HepG2 (cell line): ENCODE measurements at regions not wholly inside any gene's neighbourhood (a gene's known extent, or its start where the extent isn't known, plus 50 kb on each side); places are given as distances from the start of the nearest gene placed in this dataset.

Experiments used
- ATAC-seq: fragments of 200-7000 bp; cut with Tn5 transposase; 3 replicates; pipeline ENCODE4 v1.9.1; 2020; ENCODE audit warnings: mild to moderate bottlenecking, moderate library complexity
- BruUV-seq: library from RNA; stranded (reverse); fragments of 400-500 nt; replicated peaks from 2 replicates; lab custom pipeline; 2021; lab: Mats Ljungman, UMichigan
- CTCF ChIA-PET: fragments of 300-600 bp; formaldehyde crosslinking; extraction: SDS; loops from one replicate; lab custom pipeline; 2021; ENCODE audit warnings: low total read pairs, inconsistent platforms, low intra/inter-chr PET ratio; lab: Yijun Ruan, JAX
- POLR2A ChIA-PET: fragments of 350-600 bp; sonication (Branson Sonifier 250); formaldehyde crosslinking; loops from one replicate; lab custom pipeline; 2020; ENCODE audit warnings: antibody characterized with exemption, inconsistent platforms; lab: Yijun Ruan, JAX
- DNase-seq: peaks from one replicate; pipeline ENCODE4 v3.0.0-alpha.2; 2015; ENCODE audit warnings: low spot score
- FAIRE-seq: peaks from 3 replicates; lab custom pipeline; 2011; peaks lifted over from hg19 to GRCh38; lab: Jason Lieb, UNC
- H2AFZ ChIP-seq: one replicate; pipeline ENCODE4 v1.6.1; 2011; ENCODE audit warnings: low read length, inconsistent platforms
- H3K27ac ChIP-seq: fragments of 300-600 bp; 3 replicates; pipeline ENCODE4 v1.8.0; 2011; ENCODE audit warnings: mixed run types, mild to moderate bottlenecking, mixed read lengths, low read length, inconsistent platforms; ENCODE audit not compliant: insufficient read depth; ENCODE audit errors: extremely low read length
- H3K27me3 ChIP-seq, 2 experiments: fragments of 200-600 bp in 1 of 2; 2 replicates in 1 of 2; 3 replicates in 1 of 2; pipeline versions ENCODE4 v1.6.0 to v1.8.0; 2011; ENCODE audit warnings: low read length in 2 of 2, mild to moderate bottlenecking in 2 of 2, moderate library complexity in 2 of 2, inconsistent platforms in 1 of 2; ENCODE audit not compliant: insufficient read depth in 2 of 2, control insufficient read depth in 1 of 2
- H3K36me3 ChIP-seq, 2 experiments: fragments of 200-600 bp in 1 of 2; replicated peaks in 1 of 2; 2 replicates in 1 of 2; 3 replicates in 1 of 2; pipeline versions ENCODE4 v1.5.1 to v1.8.0; 2011; ENCODE audit warnings: low read length in 2 of 2, inconsistent platforms in 1 of 2; ENCODE audit not compliant: insufficient read depth in 2 of 2, control insufficient read depth in 1 of 2
- H3K4me1 ChIP-seq: 2 replicates; pipeline ENCODE4 v1.5.1; 2012; ENCODE audit warnings: low read length, inconsistent platforms; ENCODE audit not compliant: insufficient read depth
- H3K4me2 ChIP-seq: 2 replicates; pipeline ENCODE4 v1.6.0; 2011; ENCODE audit warnings: low read depth, low read length, inconsistent platforms
- H3K4me3 ChIP-seq, 3 experiments: fragments of 200-600 bp in 1 of 3; sonication (generic), shearing (Covaris generic) in 1 of 3; replicated peaks in 1 of 3; 2 replicates each; pipeline ENCODE4 v1.5.1; 2011 to 2016; ENCODE audit warnings: low read length in 3 of 3, inconsistent platforms in 2 of 3, low read depth in 2 of 3, mild to moderate bottlenecking in 2 of 3, control low read depth in 1 of 3, mixed read lengths in 1 of 3; ENCODE audit not compliant: insufficient read depth in 1 of 3
- H3K79me2 ChIP-seq: one replicate; pipeline ENCODE4 v1.6.1; 2011; ENCODE audit warnings: low read length, inconsistent platforms; ENCODE audit not compliant: insufficient read depth
- H3K9ac ChIP-seq: 2 replicates; pipeline ENCODE4 v1.6.0; 2011; ENCODE audit warnings: mild to moderate bottlenecking, low read depth, low read length, inconsistent platforms; ENCODE audit not compliant: insufficient read depth
- H3K9me3 ChIP-seq: 2 replicates; pipeline ENCODE4 v1.5.1; 2012; ENCODE audit warnings: mild to moderate bottlenecking, low read length
- H4K20me1 ChIP-seq: 2 replicates; pipeline ENCODE4 v1.6.0; 2011; ENCODE audit warnings: inconsistent platforms, mild to moderate bottlenecking, low read length, moderate library complexity; ENCODE audit not compliant: insufficient read depth
- FOXP1 ChIP-seq, 2 experiments: fragments of 450-650 bp in 1 of 2; IDR thresholded peaks; 2 replicates each; pipeline ENCODE4 v1.6.1; 2017 to 2018; ENCODE audit warnings: antibody characterized with exemption in 1 of 2
- HDAC2 ChIP-seq: sonication (generic); formaldehyde crosslinking; IDR thresholded peaks from 2 replicates; pipeline ENCODE4 v1.4.0; 2020; ENCODE audit warnings: missing genetic modification reagents
- HNRNPH1 ChIP-seq: fragments of 200-400 bp; formaldehyde crosslinking; optimal IDR thresholded peaks from 2 replicates; pipeline ENCODE3; 2017; ENCODE audit warnings: mild to moderate bottlenecking, low read depth, low read length
- MEIS1 ChIP-seq: sonication (generic); formaldehyde crosslinking; IDR thresholded peaks from 2 replicates; pipeline ENCODE4 v1.9.0; 2021; ENCODE audit warnings: mild to moderate bottlenecking, missing genetic modification reagents, moderate library complexity, borderline replicate concordance
- NCOA1 ChIP-seq: sonication (generic); formaldehyde crosslinking; IDR thresholded peaks from 2 replicates; pipeline ENCODE4 v1.9.0; 2021; ENCODE audit warnings: missing genetic modification reagents
- RCOR2 ChIP-seq: IDR thresholded peaks from 2 replicates; pipeline ENCODE4 v1.6.1; 2016; ENCODE audit warnings: missing biosample characterization, missing genetic modification reagents
- RFXANK ChIP-seq: IDR thresholded peaks from 2 replicates; pipeline ENCODE4 v1.6.1; 2016
- SP4 ChIP-seq: sonication (generic); formaldehyde crosslinking; IDR thresholded peaks from 2 replicates; pipeline ENCODE4 v1.8.1; 2023; ENCODE audit warnings: mild to moderate bottlenecking, missing genetic modification reagents
- TEAD3 ChIP-seq: optimal IDR thresholded peaks from 2 replicates; pipeline ENCODE3; 2016; ENCODE audit warnings: borderline replicate concordance
- ZBTB20 ChIP-seq: sonication (generic); formaldehyde crosslinking; IDR thresholded peaks from 2 replicates; pipeline ENCODE4 v1.8.1; 2023; ENCODE audit warnings: missing genetic modification reagents, low read depth, mild to moderate bottlenecking, borderline replicate concordance
- ZNF264 ChIP-seq: sonication (generic); formaldehyde crosslinking; IDR thresholded peaks from 2 replicates; pipeline ENCODE4 v1.4.0; 2020; ENCODE audit warnings: missing genetic modification reagents
- ZNF451 ChIP-seq: sonication (generic); formaldehyde crosslinking; IDR thresholded peaks from 2 replicates; pipeline ENCODE4 v1.5.0; 2020; ENCODE audit warnings: mild to moderate bottlenecking, missing genetic modification reagents
- WGBS: methylation state at CpG from one replicate; pipeline ENCODE4 v1.1.6; 2017; ENCODE audit warnings: low lambda C conversion rate; 5-methylcytosine and 5-hydroxymethylcytosine counted together
- in situ Hi-C: cut with HindIII; loops from 2 replicates; pipeline ENCODE4 v1.10.0; 2017; ENCODE audit warnings: low pct_unique_long_range_greater_than_20kb; ENCODE audit not compliant: extremely low pct_ligation_motif_present
- intact Hi-C: fragments of 100-400 bp; cut with micrococcal nuclease; formaldehyde crosslinking; loops from one replicate; pipeline ENCODE4 v1.10.0; 2022; ENCODE audit not compliant: unreplicated experiment
- TF ChIP-seq, protein P1 (sequence below): sonication (generic); formaldehyde crosslinking; IDR thresholded peaks from 2 replicates; pipeline ENCODE4 v1.8.0; 2022; ENCODE audit warnings: mild to moderate bottlenecking, missing genetic modification reagents
- TF ChIP-seq, protein P2 (sequence below): sonication (generic); formaldehyde crosslinking; IDR thresholded peaks from 2 replicates; pipeline ENCODE4 v1.8.0; 2022; ENCODE audit warnings: low read depth, missing genetic modification reagents
- TF ChIP-seq, protein P3 (sequence below): sonication (generic); formaldehyde crosslinking; IDR thresholded peaks from 2 replicates; pipeline ENCODE4 v1.9.0; 2022; ENCODE audit warnings: low read depth, missing genetic modification reagents

GRCh38 chr14:53790731-53791500 lies 165.7 kb downstream of the BMP4 start:
- BruUV-seq = no TSS peak
- Histone ChIP-seq H4K20me1 (no peaks in the 10 kb centered on the region), H3K9ac (no peak overlapping the region), H3K36me3 (no peaks in the 10 kb centered on the region), H3K4me1 (peaks cover 19% of the 10 kb centered on the region), H3K4me3 (no peak overlapping the region), H3K4me2 (no peak overlapping the region), H3K9me3 (no peaks in the 10 kb centered on the region), H2AFZ (no peak overlapping the region), H3K27me3 (no peaks in the 10 kb centered on the region), H3K27ac (no peak overlapping the region), H3K79me2 (no peaks in the 10 kb centered on the region)
- ATAC-seq = no peak
- ChIA-PET POLR2A (no interaction called here), CTCF (no interaction called here)
- in situ Hi-C loops (no loop called here), intact Hi-C loops (no loop called here)
- 98% methylated on average over 3 of the region's 3 CpGs for WGBS
- no peak for DNase-seq
- TF ChIP-seq RFXANK (CRISPR knock-in tag) (no peak), ZNF451 (no peak), HDAC2 (CRISPR knock-in tag) (no peak), FOXP1 (IDR thresholded peaks at IDR 0.05) (no peak), FOXP1 (CRISPR knock-in tag; IDR thresholded peaks at IDR 0.05) (no peak)
- no peak for FAIRE-seq

DNA sequence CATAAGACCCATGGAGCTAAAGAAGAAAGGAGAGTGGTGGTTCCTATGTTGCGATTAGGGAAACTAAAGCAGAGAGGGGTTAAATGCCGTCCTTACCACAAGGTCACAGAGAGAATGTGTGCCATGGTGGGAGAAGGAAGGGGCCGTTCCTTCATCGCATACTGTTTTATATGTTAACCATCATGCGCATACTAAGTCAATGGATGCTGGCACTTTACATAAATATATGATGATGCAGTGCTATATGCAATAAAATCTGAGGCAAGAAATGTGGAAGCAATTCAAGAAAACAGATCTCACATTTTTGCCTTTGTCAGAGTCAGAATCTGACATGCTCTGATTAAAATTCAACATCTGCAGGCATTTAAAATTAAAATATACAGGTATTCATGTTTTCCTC lies 168.1 kb downstream of the BMP4 start:
- in situ Hi-C loops = no loop called here
- no peak for FAIRE-seq
- POLR2A ChIA-PET = no interaction called here
- no peak for TF ChIP-seq ZNF264 (CRISPR knock-in tag)
- no peak for TF ChIP-seq NCOA1
- TF ChIP-seq TEAD3 (CRISPR knock-in tag) = no peak
- no peak for TF ChIP-seq ZBTB20 (CRISPR knock-in tag)
- TF ChIP-seq, protein P1, sequence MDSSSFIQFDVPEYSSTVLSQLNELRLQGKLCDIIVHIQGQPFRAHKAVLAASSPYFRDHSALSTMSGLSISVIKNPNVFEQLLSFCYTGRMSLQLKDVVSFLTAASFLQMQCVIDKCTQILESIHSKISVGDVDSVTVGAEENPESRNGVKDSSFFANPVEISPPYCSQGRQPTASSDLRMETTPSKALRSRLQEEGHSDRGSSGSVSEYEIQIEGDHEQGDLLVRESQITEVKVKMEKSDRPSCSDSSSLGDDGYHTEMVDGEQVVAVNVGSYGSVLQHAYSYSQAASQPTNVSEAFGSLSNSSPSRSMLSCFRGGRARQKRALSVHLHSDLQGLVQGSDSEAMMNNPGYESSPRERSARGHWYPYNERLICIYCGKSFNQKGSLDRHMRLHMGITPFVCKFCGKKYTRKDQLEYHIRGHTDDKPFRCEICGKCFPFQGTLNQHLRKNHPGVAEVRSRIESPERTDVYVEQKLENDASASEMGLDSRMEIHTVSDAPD (CRISPR knock-in tag) = no peak
- TF ChIP-seq RCOR2 = no peak
- no peak for TF ChIP-seq MEIS1 (CRISPR knock-in tag)
- TF ChIP-seq HNRNPH1 = no peak
- TF ChIP-seq, protein P2, sequence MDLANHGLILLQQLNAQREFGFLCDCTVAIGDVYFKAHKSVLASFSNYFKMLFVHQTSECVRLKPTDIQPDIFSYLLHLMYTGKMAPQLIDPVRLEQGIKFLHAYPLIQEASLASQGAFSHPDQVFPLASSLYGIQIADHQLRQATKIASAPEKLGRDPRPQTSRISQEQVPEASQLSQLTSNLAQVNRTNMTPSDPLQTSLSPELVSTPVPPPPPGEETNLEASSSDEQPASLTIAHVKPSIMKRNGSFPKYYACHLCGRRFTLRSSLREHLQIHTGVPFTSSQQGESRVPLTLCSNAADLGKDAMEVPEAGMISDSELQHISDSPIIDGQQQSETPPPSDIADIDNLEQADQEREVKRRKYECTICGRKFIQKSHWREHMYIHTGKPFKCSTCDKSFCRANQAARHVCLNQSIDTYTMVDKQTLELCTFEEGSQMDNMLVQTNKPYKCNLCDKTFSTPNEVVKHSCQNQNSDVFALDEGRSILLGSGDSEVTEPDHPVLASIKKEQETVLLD = no peak
- no peak for TF ChIP-seq SP4 (CRISPR knock-in tag)
- TF ChIP-seq, protein P3, sequence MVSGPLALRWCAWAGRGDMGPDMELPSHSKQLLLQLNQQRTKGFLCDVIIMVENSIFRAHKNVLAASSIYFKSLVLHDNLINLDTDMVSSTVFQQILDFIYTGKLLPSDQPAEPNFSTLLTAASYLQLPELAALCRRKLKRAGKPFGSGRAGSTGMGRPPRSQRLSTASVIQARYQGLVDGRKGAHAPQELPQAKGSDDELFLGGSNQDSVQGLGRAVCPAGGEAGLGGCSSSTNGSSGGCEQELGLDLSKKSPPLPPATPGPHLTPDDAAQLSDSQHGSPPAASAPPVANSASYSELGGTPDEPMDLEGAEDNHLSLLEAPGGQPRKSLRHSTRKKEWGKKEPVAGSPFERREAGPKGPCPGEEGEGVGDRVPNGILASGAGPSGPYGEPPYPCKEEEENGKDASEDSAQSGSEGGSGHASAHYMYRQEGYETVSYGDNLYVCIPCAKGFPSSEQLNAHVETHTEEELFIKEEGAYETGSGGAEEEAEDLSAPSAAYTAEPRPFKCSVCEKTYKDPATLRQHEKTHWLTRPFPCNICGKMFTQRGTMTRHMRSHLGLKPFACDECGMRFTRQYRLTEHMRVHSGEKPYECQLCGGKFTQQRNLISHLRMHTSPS = no peak

More for the DNA sequence above, 168.1 kb downstream of the BMP4 start:
- CTCF ChIA-PET = no interaction called here
- intact Hi-C loops = no loop called here
- no TSS peak for BruUV-seq
- H4K20me1 ChIP-seq = no peaks in the 10 kb centered on the region
- H3K27me3 ChIP-seq = no peaks in the 10 kb centered on the region
- H3K27ac ChIP-seq = no peak overlapping the region
- H3K79me2 ChIP-seq = no peaks in the 10 kb centered on the region
- no peak overlapping the region for H2AFZ ChIP-seq
- 97% methylated on average over 5 of the region's 5 CpGs for WGBS
- no peak overlapping the region for H3K9ac ChIP-seq
- H3K4me2 ChIP-seq = no peak overlapping the region
- no peaks in the 10 kb centered on the region for H3K4me1 ChIP-seq
- no peak overlapping the region for H3K4me3 ChIP-seq
- peaks cover 9% of the 10 kb centered on the region; the same call in 1 of the 2 replicates for H3K9me3 ChIP-seq
- no peaks in the 10 kb centered on the region for H3K36me3 ChIP-seq
- no peak for ATAC-seq
- no peak for DNase-seq
